HuH-7.5 (cell line): ENCODE measurements at regions not wholly inside any gene's neighbourhood (a gene's known extent, or its start where the extent isn't known, plus 50 kb on each side); places are given as distances from the start of the nearest gene placed in this dataset.

Experiments
- DNase-seq: peaks from one replicate; pipeline ENCODE4 v3.0.0; 2011; ENCODE audit warnings: low spot score

DNA sequence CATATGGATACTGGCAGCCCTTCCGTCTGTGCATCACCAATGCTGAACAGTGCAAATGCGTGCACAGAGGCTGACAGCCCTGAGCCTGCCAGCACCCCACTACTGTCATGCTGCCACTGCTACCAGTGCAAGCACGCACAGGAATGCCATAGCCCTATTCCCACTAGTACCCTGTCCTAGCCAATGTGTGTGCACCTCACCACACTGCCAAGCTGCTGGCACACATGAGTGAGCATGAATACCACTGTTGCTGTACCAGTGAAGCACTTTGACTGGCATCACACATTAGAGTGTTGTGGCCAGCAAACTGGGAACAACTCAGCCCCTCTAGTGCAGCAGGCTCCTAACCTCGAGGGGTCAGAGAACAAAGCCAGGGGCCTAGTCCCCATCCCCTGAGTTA, 102.9 kb upstream of the PCDH10 start:
- no peak for DNase-seq

DNA sequence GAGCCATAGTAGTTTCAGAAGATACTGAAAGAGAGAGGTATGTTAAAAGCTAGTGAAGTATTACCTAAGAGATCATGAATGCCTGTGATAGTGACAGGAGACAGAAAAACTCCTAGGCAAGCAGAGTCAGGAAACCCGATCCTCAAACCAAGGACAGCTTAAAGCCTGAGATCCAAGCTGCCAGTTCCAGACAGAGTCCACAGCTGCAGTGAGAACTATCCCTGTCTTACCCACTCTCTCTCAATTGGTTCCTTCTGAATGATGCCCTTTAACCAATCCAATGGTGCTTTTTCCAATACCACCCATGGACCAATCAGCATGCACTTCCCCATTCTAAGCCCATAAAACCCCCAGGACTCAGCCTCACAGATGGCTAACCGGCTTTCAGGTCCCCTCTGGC, 90.4 kb upstream of the PCDH10 start:
- DNase-seq: no peak

DNA sequence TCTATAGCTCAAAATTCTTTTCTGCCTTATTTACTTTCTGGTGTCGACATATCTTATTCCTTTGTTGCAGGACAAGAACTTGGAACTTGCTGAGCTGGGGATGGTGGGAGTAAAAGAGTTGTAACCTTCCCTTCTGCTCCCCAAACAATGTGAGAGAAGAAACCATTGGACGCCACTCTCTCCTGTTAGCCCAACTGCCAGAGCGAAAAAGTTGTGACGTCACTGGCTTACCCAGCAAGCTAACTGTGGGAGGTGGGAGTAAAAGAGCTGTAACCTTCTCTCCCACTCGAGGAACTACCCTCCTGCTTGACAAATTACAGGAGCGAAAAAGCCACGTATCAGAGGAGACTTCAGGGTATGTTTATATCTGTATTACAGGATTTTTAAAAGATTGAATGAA, 90.0 kb upstream of the PCDH10 start:
- no peak for DNase-seq

DNA sequence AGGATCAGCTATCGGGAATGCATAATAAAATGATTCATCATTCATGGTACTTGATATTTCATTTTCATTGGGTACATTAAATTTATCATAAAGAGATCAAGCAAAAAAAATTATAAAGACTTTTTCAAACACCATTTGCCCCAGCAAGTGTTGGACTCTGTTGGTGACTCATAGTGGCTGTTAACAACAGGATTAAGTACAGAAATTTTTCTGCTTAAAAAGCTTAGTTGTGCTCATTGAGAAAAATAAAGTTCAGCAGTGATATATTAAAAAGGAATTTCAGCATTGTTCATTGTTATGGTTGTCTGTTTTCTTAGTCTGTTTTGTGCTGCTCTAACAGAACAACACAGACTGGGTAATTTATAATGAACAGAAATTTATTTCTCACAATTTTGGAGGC, 86.2 kb upstream of the PCDH10 start:
- DNase-seq: no peak

DNA sequence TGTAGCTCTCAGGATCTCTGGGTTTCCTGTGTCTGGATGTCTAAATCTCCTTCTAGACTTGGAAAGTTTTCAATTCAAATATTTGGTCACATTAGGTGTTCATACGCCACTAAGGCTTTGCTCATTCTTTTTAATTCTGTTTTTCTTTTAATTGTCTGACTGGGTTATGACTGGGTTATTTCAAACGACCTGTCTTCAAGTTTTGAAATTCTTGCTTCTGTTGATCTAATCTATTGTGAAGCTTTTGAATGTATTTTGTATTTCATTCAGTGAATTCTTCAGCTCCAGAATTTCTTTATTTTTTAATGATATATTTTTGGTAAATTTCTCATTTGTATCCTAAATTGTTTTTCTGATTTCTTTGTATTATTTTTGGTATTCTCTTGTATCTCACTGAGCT, 81.0 kb upstream of the PCDH10 start:
- no peak for DNase-seq

DNA sequence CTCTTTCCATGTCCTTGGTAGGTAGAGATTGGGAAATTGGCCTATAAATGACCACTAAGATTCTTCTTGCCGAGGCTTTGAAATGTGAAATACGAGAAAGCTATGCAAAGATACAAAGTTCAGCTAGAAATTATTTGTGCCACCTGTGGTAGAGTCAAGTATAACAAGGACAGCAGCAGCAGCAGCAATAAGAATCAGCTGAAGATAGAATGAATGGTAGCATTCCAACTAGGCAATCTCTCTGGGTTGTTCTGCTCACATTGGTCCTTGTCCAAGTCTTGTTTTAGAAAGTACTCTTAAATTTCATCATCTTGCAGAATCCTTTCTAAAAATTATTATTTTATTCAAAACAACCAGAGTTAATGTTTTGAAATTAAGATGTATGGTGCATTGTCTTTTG, 67.8 kb upstream of the PCDH10 start:
- DNase-seq: no peak

DNA sequence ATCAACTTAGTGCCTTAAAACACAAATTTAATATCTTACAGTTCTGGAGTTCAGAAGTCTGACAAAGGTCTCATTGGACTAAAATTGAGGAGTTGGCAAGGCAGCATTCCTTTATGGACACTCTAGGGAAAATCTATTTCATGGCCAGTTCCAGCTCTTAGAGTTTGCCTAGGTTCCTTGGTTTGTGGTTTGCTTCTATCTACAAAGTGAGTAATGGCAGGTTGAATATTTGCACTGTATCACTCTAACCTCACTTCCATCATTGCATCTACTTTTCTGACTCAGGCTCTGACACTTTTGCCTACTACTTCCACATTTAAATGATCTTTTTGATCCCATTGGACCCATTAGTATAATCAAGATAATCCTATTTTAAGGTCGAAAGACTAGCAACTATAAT, 64.7 kb upstream of the PCDH10 start:
- no peak for DNase-seq

DNA sequence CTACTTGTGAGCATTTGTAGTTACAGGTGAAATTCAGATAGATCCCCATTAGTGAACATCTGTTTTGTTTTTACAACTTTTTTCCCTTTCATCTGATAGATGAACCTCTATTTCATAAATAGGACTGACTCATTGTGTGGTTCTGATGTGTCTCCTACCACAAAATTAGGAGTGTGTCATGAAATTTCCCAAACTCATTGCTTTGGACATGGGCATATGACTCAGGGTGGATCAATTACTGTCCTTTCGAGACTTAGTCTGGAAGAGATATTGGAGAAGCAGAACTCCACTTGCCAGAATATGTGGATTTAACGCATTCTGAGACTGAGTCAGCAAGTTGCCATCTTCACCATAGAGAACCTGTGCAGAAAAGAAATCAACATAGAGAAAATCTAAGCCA, 53.5 kb upstream of the PCDH10 start:
- DNase-seq: no peak

DNA sequence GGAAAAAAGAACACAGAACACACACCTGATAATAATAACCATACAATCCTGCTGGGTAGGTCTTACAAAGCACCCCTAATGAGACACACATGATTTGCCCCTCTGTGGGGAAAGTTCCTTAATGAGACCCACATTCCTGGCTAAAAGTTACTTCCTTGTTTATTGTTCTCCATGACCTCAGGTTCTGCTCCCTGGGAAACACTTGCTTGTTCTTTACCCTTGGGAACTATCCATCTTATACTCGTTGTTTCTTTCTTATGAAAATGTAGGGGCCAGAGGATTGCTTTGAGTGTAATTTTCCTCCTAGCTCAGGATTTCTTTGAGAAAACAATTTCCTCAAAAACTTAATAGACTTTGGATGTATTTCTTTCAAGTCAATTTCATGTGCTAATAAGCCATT, 52.1 kb upstream of the PCDH10 start:
- DNase-seq: no peak
